Kidney epithelial cell (primary cell): ENCODE measurements at regions not wholly inside any gene's neighbourhood (a gene's known extent, or its start where the extent isn't known, plus 50 kb on each side); places are given as distances from the start of the nearest gene placed in this dataset.

Source experiments
- DNase-seq: peaks from one replicate; pipeline ENCODE4 v3.0.0-alpha.2; 2010; ENCODE audit warnings: low read depth
- H3K27me3 ChIP-seq: 2 replicates; pipeline ENCODE4 v1.6.0; 2011; ENCODE audit warnings: low read length; ENCODE audit not compliant: control insufficient read depth, insufficient read depth
- H3K36me3 ChIP-seq: 2 replicates; pipeline ENCODE4 v1.5.1; 2011; ENCODE audit warnings: low read length; ENCODE audit not compliant: control insufficient read depth, insufficient read depth
- H3K4me3 ChIP-seq: 2 replicates; pipeline ENCODE4 v1.5.1; 2011; ENCODE audit warnings: low read depth, mild to moderate bottlenecking, control low read depth, low read length
- CTCF ChIP-seq: IDR thresholded peaks from 2 replicates; pipeline ENCODE4 v1.5.1; 2011; ENCODE audit warnings: mild to moderate bottlenecking, moderate library complexity, low read length, control low read depth, inconsistent platforms; ENCODE audit not compliant: insufficient read depth, poor library complexity, severe bottlenecking

GRCh38 chr3:150057227-150057626, 86.5 kb upstream of the PFN2 start:
- no peaks in the 10 kb centered on the region for H3K36me3 ChIP-seq
- no peaks in the 10 kb centered on the region for H3K27me3 ChIP-seq
- H3K4me3 ChIP-seq = no peak overlapping the region
- no peak for TF ChIP-seq CTCF
- DNase-seq = no peak

DNA sequence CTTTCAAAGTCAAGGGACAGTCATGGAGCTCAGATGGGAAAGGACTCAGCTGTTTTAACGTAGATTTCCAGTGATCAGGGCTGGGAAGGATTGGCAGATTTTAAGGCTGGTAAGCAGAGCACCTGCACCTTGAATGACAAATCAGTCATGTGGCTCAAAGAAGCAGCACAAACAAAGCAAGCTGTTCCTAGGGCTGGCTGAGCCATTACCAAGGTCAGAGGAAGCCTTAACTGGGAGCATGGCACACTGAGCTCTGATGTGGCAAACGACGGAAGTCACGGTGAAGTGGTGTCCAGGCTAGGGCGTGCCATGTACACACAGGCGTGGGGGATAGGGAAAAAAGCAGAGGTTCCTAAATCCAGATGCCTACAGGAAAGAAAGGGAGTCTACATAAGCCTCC, 84.6 kb upstream of the PFN2 start:
- no peak for DNase-seq
- no peak for TF ChIP-seq CTCF
- Histone ChIP-seq H3K36me3 (no peaks in the 10 kb centered on the region), H3K27me3 (no peaks in the 10 kb centered on the region), H3K4me3 (no peak overlapping the region)

- H3K36me3 ChIP-seq = no peaks in the 10 kb centered on the region
- no peaks in the 10 kb centered on the region for H3K27me3 ChIP-seq
- TF ChIP-seq CTCF = no peak
- no peak overlapping the region for H3K4me3 ChIP-seq
- no peak for DNase-seq
Observed at GRCh38 chr3:150054635-150055034, 83.9 kb upstream of the PFN2 start.

DNA sequence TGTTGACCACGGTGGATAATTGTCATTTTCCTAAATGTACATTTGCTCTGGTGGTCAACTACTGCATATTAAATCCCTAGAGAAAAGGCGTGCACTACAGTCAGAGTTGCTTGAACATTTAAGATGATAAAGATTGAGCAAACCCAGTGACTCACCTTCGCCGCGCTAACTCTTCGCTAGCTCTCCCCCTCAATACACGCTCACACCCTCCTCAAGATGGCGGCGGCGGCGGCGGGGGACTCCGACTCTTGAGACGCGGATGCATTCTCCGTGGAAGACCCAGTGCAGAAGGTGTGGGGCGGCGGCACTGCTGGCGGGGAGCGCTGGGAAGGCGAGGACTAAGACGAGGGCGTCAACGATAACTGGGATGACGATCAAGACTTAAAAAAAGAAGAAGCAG, 79.8 kb upstream of the PFN2 start:
- H3K4me3 ChIP-seq = no peak overlapping the region
- no peaks in the 10 kb centered on the region for H3K27me3 ChIP-seq
- no peak for TF ChIP-seq CTCF
- DNase-seq = no peak
- H3K36me3 ChIP-seq = no peaks in the 10 kb centered on the region

GRCh38 chr3:150049317-150049716, 78.6 kb upstream of the PFN2 start:
- no peak for TF ChIP-seq CTCF
- Histone ChIP-seq H3K27me3 (no peaks in the 10 kb centered on the region), H3K4me3 (no peak overlapping the region), H3K36me3 (no peaks in the 10 kb centered on the region)
- no peak for DNase-seq

DNA sequence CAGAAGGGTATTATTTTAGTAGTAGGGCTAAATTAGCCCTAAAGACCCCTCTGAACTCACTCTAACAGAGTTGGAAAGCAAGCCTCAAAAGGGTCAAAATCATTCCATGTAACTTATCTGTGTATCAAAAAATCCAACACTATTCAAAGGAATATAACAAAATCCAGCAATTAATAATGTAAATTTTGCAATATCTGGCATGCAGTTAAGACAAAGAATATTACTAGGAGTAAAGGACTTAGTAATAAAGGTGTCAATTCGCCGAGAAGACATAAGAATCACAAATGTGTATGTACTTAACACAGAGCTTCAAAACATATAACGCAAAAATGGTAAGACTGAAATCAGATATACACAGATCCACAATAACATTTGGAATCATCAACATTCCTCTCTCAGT, 71.2 kb upstream of the PFN2 start:
- Histone ChIP-seq H3K27me3 (no peaks in the 10 kb centered on the region), H3K36me3 (no peaks in the 10 kb centered on the region), H3K4me3 (no peak overlapping the region)
- DNase-seq = no peak
- no peak for TF ChIP-seq CTCF
